IMR-90 (cell line): ENCODE measurements at regions not wholly inside any gene's neighbourhood (a gene's known extent, or its start where the extent isn't known, plus 50 kb on each side); places are given as distances from the start of the nearest gene placed in this dataset.
"Not testable (repeated sequence)": the region's sequence is repeated elsewhere in the genome, so short reads cannot be mapped to it uniquely, and the experiment has no call there.

Experiments used
- ATAC-seq: fragments of 200-7000 bp; cut with Tn5 transposase; 2 replicates; pipeline ENCODE4 v1.9.1; 2020; ENCODE audit warnings: low read depth, mild to moderate bottlenecking, moderate library complexity
- BruUV-seq: library from RNA; stranded (reverse); fragments of 400-500 nt; replicated peaks from 2 replicates; lab custom pipeline; 2021; lab: Mats Ljungman, UMichigan
- CTCF ChIA-PET: fragments of 300-600 bp; formaldehyde crosslinking; extraction: SDS; loops from one replicate; lab custom pipeline; 2021; ENCODE audit warnings: antibody characterized with exemption; lab: Yijun Ruan, JAX
- POLR2A ChIA-PET: fragments of 300-600 bp; sonication (Branson Sonifier 250); formaldehyde crosslinking; loops from one replicate; lab custom pipeline; 2022; ENCODE audit warnings: antibody characterized with exemption; ENCODE audit not compliant: unreplicated experiment; lab: Charles Lee
- DNase-seq: peaks from one replicate; pipeline ENCODE4 v3.0.0; 2013
- H2AFZ ChIP-seq: replicated peaks from 2 replicates; pipeline ENCODE3; 2013; ENCODE audit warnings: low read length, mild to moderate bottlenecking; ENCODE audit not compliant: poor library complexity
- H2AK5ac ChIP-seq: 2 replicates; pipeline ENCODE4 v1.6.1; 2013; ENCODE audit warnings: low read depth, low read length, inconsistent platforms
- H2AK9ac ChIP-seq: replicated peaks from 2 replicates; pipeline ENCODE3; 2013; ENCODE audit warnings: mild to moderate bottlenecking, low read depth, low read length, moderate library complexity; ENCODE audit not compliant: poor library complexity
- H2BK120ac ChIP-seq: 2 replicates; pipeline ENCODE4 v1.6.1; 2013; ENCODE audit warnings: low read depth, low read length, inconsistent platforms
- H2BK15ac ChIP-seq: 3 replicates; pipeline ENCODE4 v1.6.1; 2013; ENCODE audit warnings: low read depth, low read length, inconsistent platforms
- H2BK20ac ChIP-seq: 2 replicates; pipeline ENCODE4 v1.6.1; 2013; ENCODE audit warnings: low read depth, mild to moderate bottlenecking, inconsistent platforms, low read length, moderate library complexity
- H2BK5ac ChIP-seq: 2 replicates; pipeline ENCODE4 v1.6.1; 2013; ENCODE audit warnings: mild to moderate bottlenecking, low read depth, low read length, inconsistent platforms; ENCODE audit not compliant: poor library complexity, severe bottlenecking
- H3K14ac ChIP-seq: replicated peaks from 2 replicates; pipeline ENCODE4 v1.6.1; 2013; ENCODE audit warnings: low read depth, low read length, inconsistent platforms
- H3K18ac ChIP-seq: 2 replicates; pipeline ENCODE4 v1.6.1; 2013; ENCODE audit warnings: low read depth, low read length, control low read depth
- H3K23ac ChIP-seq: 2 replicates; pipeline ENCODE4 v1.6.1; 2013; ENCODE audit warnings: low read depth, low read length, inconsistent platforms
- H3K27ac ChIP-seq: 2 replicates; pipeline ENCODE4 v1.5.1; 2013; ENCODE audit warnings: mild to moderate bottlenecking, control low read depth, low read length; ENCODE audit not compliant: insufficient read depth
- H3K27me3 ChIP-seq: 2 replicates; pipeline ENCODE4 v1.6.1; 2013; ENCODE audit warnings: low read length; ENCODE audit not compliant: control insufficient read depth, insufficient read depth
- H3K36me3 ChIP-seq: 2 replicates; pipeline ENCODE4 v1.6.1; 2013; ENCODE audit warnings: low read length, mixed read lengths; ENCODE audit not compliant: control insufficient read depth, insufficient read depth
- H3K4ac ChIP-seq: 2 replicates; pipeline ENCODE4 v1.6.1; 2013; ENCODE audit warnings: low read depth, low read length, inconsistent platforms
- H3K4me1 ChIP-seq: 2 replicates; pipeline ENCODE4 v1.6.1; 2013; ENCODE audit warnings: low read length, mixed read lengths; ENCODE audit not compliant: control insufficient read depth, insufficient read depth
- H3K4me2 ChIP-seq: 2 replicates; pipeline ENCODE4 v1.6.1; 2013; ENCODE audit warnings: low read depth, mild to moderate bottlenecking, control low read depth, low read length, moderate library complexity
- H3K4me3 ChIP-seq: 2 replicates; pipeline ENCODE4 v1.5.1; 2013; ENCODE audit warnings: low read depth, mild to moderate bottlenecking, control low read depth, low read length, moderate library complexity; ENCODE audit not compliant: insufficient read depth
- H3K56ac ChIP-seq: 2 replicates; pipeline ENCODE4 v1.6.1; 2013; ENCODE audit warnings: low read length, inconsistent platforms; ENCODE audit not compliant: insufficient read depth; ENCODE audit errors: extremely low read depth
- H3K79me1 ChIP-seq, 2 experiments: 2 replicates each; pipeline ENCODE4 v1.6.1; 2013; ENCODE audit warnings: low read length in 2 of 2, inconsistent platforms in 1 of 2, low read depth in 1 of 2
- H3K9ac ChIP-seq: 2 replicates; pipeline ENCODE4 v1.6.1; 2013; ENCODE audit warnings: low read depth, low read length, control low read depth
- H3K9me1 ChIP-seq: 2 replicates; pipeline ENCODE4 v1.6.1; 2013; ENCODE audit warnings: low read length, inconsistent platforms; ENCODE audit not compliant: insufficient read depth
- H3K9me3 ChIP-seq: 2 replicates; pipeline ENCODE4 v1.6.1; 2013; ENCODE audit warnings: low read length; ENCODE audit not compliant: control insufficient read depth, insufficient read depth
- H4K20me1 ChIP-seq: 2 replicates; pipeline ENCODE4 v1.6.1; 2013; ENCODE audit warnings: low read length, inconsistent platforms; ENCODE audit not compliant: insufficient read depth
- H4K5ac ChIP-seq: 2 replicates; pipeline ENCODE4 v1.6.1; 2013; ENCODE audit warnings: mild to moderate bottlenecking, low read depth, low read length, control low read depth
- H4K8ac ChIP-seq, 2 experiments: 2 replicates each; pipeline ENCODE4 v1.6.1; 2013; ENCODE audit warnings: low read depth in 2 of 2, low read length in 2 of 2, control low read depth in 1 of 2, inconsistent platforms in 1 of 2
- H4K91ac ChIP-seq: 2 replicates; pipeline ENCODE4 v1.6.1; 2013; ENCODE audit warnings: low read depth, low read length, inconsistent platforms; ENCODE audit not compliant: insufficient read depth
- WGBS, 2 experiments: methylation state at CpG; one replicate each; pipeline versions ENCODE4 v1.1.5 to v1.1.7; 2013; ENCODE audit warnings: missing lambda C conversion rate in 2 of 2; ENCODE audit not compliant: insufficient read length in 1 of 2; ENCODE audit errors: extremely low coverage in 2 of 2; 5-methylcytosine and 5-hydroxymethylcytosine counted together
- dilution Hi-C: fragments of 300-500 bp; cut with HindIII; formaldehyde crosslinking; loops from one replicate; pipeline ENCODE4 v1.14.3; 2018; ENCODE audit warnings: low sequenced_read_pairs; ENCODE audit not compliant: unreplicated experiment
- in situ Hi-C: fragments of 300-500 bp; cut with MboI; formaldehyde crosslinking; loops from 3 replicates; pipeline ENCODE4 v1.14.3; 2019; ENCODE audit warnings: low sequenced_read_pairs, inconsistent platforms, mixed read lengths
- intact Hi-C: fragments of 100-400 bp; cut with micrococcal nuclease; formaldehyde crosslinking; loops from 2 replicates; pipeline ENCODE4 v1.10.0; 2022

DNA sequence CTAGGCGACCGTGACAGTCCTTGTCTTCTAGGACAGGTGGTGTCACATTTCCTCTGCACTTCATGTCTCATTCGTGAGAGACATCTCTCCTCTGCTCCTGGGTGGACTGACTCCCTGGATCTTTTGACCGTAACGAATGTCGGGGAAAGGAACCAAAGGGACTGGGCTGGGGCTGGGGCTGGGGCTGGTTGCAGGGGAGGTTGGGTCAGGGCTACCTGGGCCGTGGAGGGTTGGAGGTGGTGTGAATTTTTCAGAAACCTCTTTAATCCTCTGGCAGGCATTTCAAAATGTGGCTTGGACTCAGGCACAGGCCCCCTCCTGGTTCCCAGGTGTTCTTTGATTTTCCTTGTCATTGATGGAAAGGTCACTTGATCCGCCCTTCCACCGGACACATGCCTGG, 776.0 kb upstream of the ALG10B start:
- H3K23ac ChIP-seq, H3K14ac ChIP-seq, H3K56ac ChIP-seq, H4K20me1 ChIP-seq, CTCF ChIA-PET, H2AK9ac ChIP-seq, H4K91ac ChIP-seq, H2BK5ac ChIP-seq, H3K18ac ChIP-seq, intact Hi-C loops, H2BK15ac ChIP-seq, H3K4me3 ChIP-seq, H3K4ac ChIP-seq, H2AFZ ChIP-seq, H3K27ac ChIP-seq, H3K4me1 ChIP-seq, H3K4me2 ChIP-seq, dilution Hi-C loops, DNase-seq, ATAC-seq, in situ Hi-C loops, H2BK120ac ChIP-seq, POLR2A ChIA-PET, H3K9ac ChIP-seq, H3K36me3 ChIP-seq, H2AK5ac ChIP-seq, BruUV-seq, H4K5ac ChIP-seq, H4K8ac ChIP-seq, H3K27me3 ChIP-seq, H2BK20ac ChIP-seq, H3K9me1 ChIP-seq, H3K79me1 ChIP-seq: not testable (repeated sequence)
- peaks cover 34% of the 10 kb centered on the region for H3K9me3 ChIP-seq
- 0% methylated on average over 1 of the region's 9 CpGs; no CpG with 5 or more reads in 1 of the 2 experiments for WGBS, 2 experiments
